ENCODE measurements at regions not wholly inside any gene's neighbourhood (a gene's known extent, or its start where the extent isn't known, plus 50 kb on each side); places are given as distances from the start of the nearest gene placed in this dataset.
A peak's percentile ranks its signal among the peaks of the same experiment; 100 is the strongest.

- no peak for DNase-seq (ENCODE audit: low spot score in 2 of 2)
- H3K4me1 ChIP-seq, result peaks cover 0 to 3% of the 10 kb centered on the region in 2 donors
- H3K4me3 ChIP-seq, result no peak overlapping the region
- no peak for TF ChIP-seq CTCF (IDR thresholded peaks at IDR 0.05)
- intact Hi-C loops (cut with DNase I), result no loop called here
- no peaks in the 10 kb centered on the region for H3K27me3 ChIP-seq
- no peaks in the 10 kb centered on the region for H3K36me3 ChIP-seq
- H3K27ac ChIP-seq, result no peak overlapping the region
- no peaks in the 10 kb centered on the region for H3K9me3 ChIP-seq
Observed at GRCh38 chr1:8109216-8109615, 83.1 kb upstream of the ERRFI1 start.

GRCh38 chr1:8107897-8108296, 81.8 kb upstream of the ERRFI1 start:
- Histone ChIP-seq H3K4me1 (no peaks in the 10 kb centered on the region), H3K9me3 (no peaks in the 10 kb centered on the region), H3K36me3 (no peaks in the 10 kb centered on the region), H3K27ac (no peak overlapping the region), H3K27me3 (no peaks in the 10 kb centered on the region), H3K4me3 (no peak overlapping the region)
- intact Hi-C loops (cut with DNase I), result no loop called here
- DNase-seq (ENCODE audit: low spot score in 2 of 2), result no peak
- TF ChIP-seq CTCF (IDR thresholded peaks at IDR 0.05), result no peak

GRCh38 chr1:8104278-8105236, 78.4 kb upstream of the ERRFI1 start:
- H3K36me3 ChIP-seq, result no peaks in the 10 kb centered on the region
- intact Hi-C loops (cut with DNase I), result no loop called here
- no peaks in the 10 kb centered on the region for H3K9me3 ChIP-seq
- no peak overlapping the region for H3K27ac ChIP-seq
- TF ChIP-seq CTCF (IDR thresholded peaks at IDR 0.05), result no peak
- no peak for DNase-seq (ENCODE audit: low spot score in 2 of 2)
- no peak overlapping the region for H3K4me3 ChIP-seq
- no peaks in the 10 kb centered on the region for H3K27me3 ChIP-seq
- no peaks in the 10 kb centered on the region for H3K4me1 ChIP-seq

GRCh38 chr1:8097908-8098307, 71.8 kb upstream of the ERRFI1 start:
- Histone ChIP-seq H3K4me1 (peaks cover 6 to 22% of the 10 kb centered on the region in 2 donors), H3K27ac (peak overlapping the region; percentile 82 to 85), H3K4me3 (no peak overlapping the region), H3K27me3 (no peaks in the 10 kb centered on the region), H3K36me3 (no peaks in the 10 kb centered on the region), H3K9me3 (no peaks in the 10 kb centered on the region)
- intact Hi-C loops (cut with DNase I), result loop anchor here (1.0 to 5.0 kb wide), 6 partner anchors 19 to 104 kb away; no protein-coding TSS in a partner anchor
- DNase-seq (ENCODE audit: low spot score in 2 of 2), result no peak
- TF ChIP-seq CTCF (IDR thresholded peaks at IDR 0.05), result no peak

- TF ChIP-seq CTCF (IDR thresholded peaks at IDR 0.05), result no peak
- Histone ChIP-seq H3K27ac (peak overlapping the region; percentile 82 to 85), H3K4me1 (peaks cover 6 to 22% of the 10 kb centered on the region in 2 donors), H3K4me3 (no peak overlapping the region), H3K36me3 (no peaks in the 10 kb centered on the region), H3K27me3 (no peaks in the 10 kb centered on the region), H3K9me3 (no peaks in the 10 kb centered on the region)
- no peak for DNase-seq (ENCODE audit: low spot score in 2 of 2)
- intact Hi-C loops (cut with DNase I), result loop anchor here (1.0 to 5.0 kb wide), 6 partner anchors 20 to 105 kb away; no protein-coding TSS in a partner anchor
Observed at GRCh38 chr1:8097077-8097799, 71.1 kb upstream of the ERRFI1 start.
